ENCODE measurements at regions not wholly inside any gene's neighbourhood (a gene's known extent, or its start where the extent isn't known, plus 50 kb on each side); places are given as distances from the start of the nearest gene placed in this dataset.
A peak's percentile ranks its signal among the peaks of the same experiment; 100 is the strongest.

- ChIA-PET POLR2A (no interaction called here), CTCF (no interaction called here)
- ATAC-seq (ENCODE audit: poor library complexity) (no peak), DNase-seq (no peak)
- Histone ChIP-seq H3K36me3 (ENCODE audit: insufficient read depth, low read length) (no peaks in the 10 kb centered on the region), H3K4me1 (ENCODE audit: insufficient read depth, low read length) (no peaks in the 10 kb centered on the region), H3K27ac (ENCODE audit: low read depth in 1 of 2, low read length in 2 of 2) (no peak overlapping the region), H3K4me3 (ENCODE audit: low read length) (no peak overlapping the region), H3K27me3 (ENCODE audit: control insufficient read depth in 1 of 2, insufficient read depth in 2 of 2, low read length in 2 of 2) (no peaks in the 10 kb centered on the region), H3K9me3 (ENCODE audit: control insufficient read depth in 1 of 2, insufficient read depth in 1 of 2, low read length in 2 of 2) (peaks cover 0 to 5% of the 10 kb centered on the region in 2 experiments)
- TF ChIP-seq, protein P1, sequence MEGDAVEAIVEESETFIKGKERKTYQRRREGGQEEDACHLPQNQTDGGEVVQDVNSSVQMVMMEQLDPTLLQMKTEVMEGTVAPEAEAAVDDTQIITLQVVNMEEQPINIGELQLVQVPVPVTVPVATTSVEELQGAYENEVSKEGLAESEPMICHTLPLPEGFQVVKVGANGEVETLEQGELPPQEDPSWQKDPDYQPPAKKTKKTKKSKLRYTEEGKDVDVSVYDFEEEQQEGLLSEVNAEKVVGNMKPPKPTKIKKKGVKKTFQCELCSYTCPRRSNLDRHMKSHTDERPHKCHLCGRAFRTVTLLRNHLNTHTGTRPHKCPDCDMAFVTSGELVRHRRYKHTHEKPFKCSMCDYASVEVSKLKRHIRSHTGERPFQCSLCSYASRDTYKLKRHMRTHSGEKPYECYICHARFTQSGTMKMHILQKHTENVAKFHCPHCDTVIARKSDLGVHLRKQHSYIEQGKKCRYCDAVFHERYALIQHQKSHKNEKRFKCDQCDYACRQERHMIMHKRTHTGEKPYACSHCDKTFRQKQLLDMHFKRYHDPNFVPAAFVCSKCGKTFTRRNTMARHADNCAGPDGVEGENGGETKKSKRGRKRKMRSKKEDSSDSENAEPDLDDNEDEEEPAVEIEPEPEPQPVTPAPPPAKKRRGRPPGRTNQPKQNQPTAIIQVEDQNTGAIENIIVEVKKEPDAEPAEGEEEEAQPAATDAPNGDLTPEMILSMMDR (IDR thresholded peaks at IDR 0.05) = no peak
- H3K9me3 Mint-ChIP-seq = no peaks in the 10 kb centered on the region
- no peak overlapping the region for H3K27ac Mint-ChIP-seq
- no peak overlapping the region for H3K4me3 Mint-ChIP-seq
- H3K27me3 Mint-ChIP-seq = no peaks in the 10 kb centered on the region
- H3K36me3 Mint-ChIP-seq (ENCODE audit: low read depth) = no peaks in the 10 kb centered on the region
- no peaks in the 10 kb centered on the region for H3K4me1 Mint-ChIP-seq (ENCODE audit: low read depth)
- intact Hi-C loops (cut with DNase I, micrococcal nuclease) = no loop called here
These were observed 144.9 kb upstream of the POU3F3 start for GRCh38 chr2:104708967-104709366.

DNA sequence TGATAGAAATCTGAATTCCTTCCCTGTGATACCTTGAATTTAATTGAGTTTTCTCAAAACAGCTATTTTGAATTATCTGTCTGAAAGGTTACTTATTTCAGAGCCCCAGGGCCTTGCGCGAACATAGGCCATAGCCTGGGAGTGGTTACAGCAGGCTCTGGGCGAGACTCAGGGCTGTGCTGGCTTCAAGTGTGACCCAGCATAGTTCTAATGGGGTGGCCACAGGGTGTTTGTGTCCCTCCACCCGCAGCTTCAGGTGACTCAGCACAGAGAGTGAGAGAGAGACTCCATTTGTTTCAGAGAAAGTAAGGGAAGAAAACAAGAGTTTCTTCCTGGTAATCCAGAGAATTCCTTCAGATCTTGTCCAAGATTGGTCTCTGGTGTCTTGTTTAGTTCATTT, 137.9 kb upstream of the POU3F3 start:
- H3K9me3 Mint-ChIP-seq = peaks cover 6% of the 10 kb centered on the region
- H3K36me3 Mint-ChIP-seq (ENCODE audit: low read depth) = no peaks in the 10 kb centered on the region
- Histone ChIP-seq H3K36me3 (ENCODE audit: insufficient read depth, low read length) (no peaks in the 10 kb centered on the region), H3K9me3 (ENCODE audit: control insufficient read depth in 1 of 2, insufficient read depth in 1 of 2, low read length in 2 of 2) (peaks cover 0 to 8% of the 10 kb centered on the region in 2 experiments), H3K27ac (ENCODE audit: low read depth in 1 of 2, low read length in 2 of 2) (no peak overlapping the region), H3K4me3 (ENCODE audit: low read length) (no peak overlapping the region), H3K27me3 (ENCODE audit: control insufficient read depth in 1 of 2, insufficient read depth in 2 of 2, low read length in 2 of 2) (no peaks in the 10 kb centered on the region), H3K4me1 (ENCODE audit: insufficient read depth, low read length) (no peaks in the 10 kb centered on the region)
- no peak overlapping the region for H3K4me3 Mint-ChIP-seq
- ChIA-PET CTCF (no interaction called here), POLR2A (no interaction called here)
- TF ChIP-seq, protein P1 (IDR thresholded peaks at IDR 0.05) = no peak
- intact Hi-C loops (cut with DNase I, micrococcal nuclease) = no loop called here
- H3K4me1 Mint-ChIP-seq (ENCODE audit: low read depth) = no peaks in the 10 kb centered on the region
- ATAC-seq (ENCODE audit: poor library complexity) = no peak
- no peak overlapping the region for H3K27ac Mint-ChIP-seq
- H3K27me3 Mint-ChIP-seq = no peaks in the 10 kb centered on the region
- DNase-seq = no peak

GRCh38 chr2:104733226-104733943, 120.5 kb upstream of the POU3F3 start:
- CTCF ChIA-PET = no interaction called here
- H3K36me3 ChIP-seq (ENCODE audit: insufficient read depth, low read length) = no peaks in the 10 kb centered on the region
- Mint-ChIP-seq H3K9me3 (peaks cover 11% of the 10 kb centered on the region), H3K4me3 (no peak overlapping the region), H3K27ac (no peak overlapping the region), H3K4me1 (ENCODE audit: low read depth) (peaks cover 12% of the 10 kb centered on the region), H3K36me3 (ENCODE audit: low read depth) (no peaks in the 10 kb centered on the region), H3K27me3 (no peaks in the 10 kb centered on the region)
- no peaks in the 10 kb centered on the region for H3K4me1 ChIP-seq (ENCODE audit: insufficient read depth, low read length)
- TF ChIP-seq, protein P1 (IDR thresholded peaks at IDR 0.05) = no peak
- no peak overlapping the region for H3K4me3 ChIP-seq (ENCODE audit: low read length)
- H3K9me3 ChIP-seq (ENCODE audit: control insufficient read depth in 1 of 2, insufficient read depth in 1 of 2, low read length in 2 of 2) = no peaks in the 10 kb centered on the region
- peak in 2 of 14 experiments; percentile 7 to 11 for DNase-seq
- intact Hi-C loops (cut with DNase I, micrococcal nuclease) = no loop called here
- no peaks in the 10 kb centered on the region for H3K27me3 ChIP-seq (ENCODE audit: control insufficient read depth in 1 of 2, insufficient read depth in 2 of 2, low read length in 2 of 2)
- H3K27ac ChIP-seq (ENCODE audit: low read depth in 1 of 2, low read length in 2 of 2) = no peak overlapping the region
- POLR2A ChIA-PET = no interaction called here
- ATAC-seq (ENCODE audit: poor library complexity) = no peak
